ENCODE measurements at regions not wholly inside any gene's neighbourhood (a gene's known extent, or its start where the extent isn't known, plus 50 kb on each side); places are given as distances from the start of the nearest gene placed in this dataset.
"Not testable (repeated sequence)": the region's sequence is repeated elsewhere in the genome, so short reads cannot be mapped to it uniquely, and the experiment has no call there.

- peak; percentile 35 for DNase-seq
These were observed 86.0 kb downstream of the FOXD2 start for GRCh38 chr1:47523835-47524215.

- no peak for DNase-seq
These were observed 86.4 kb downstream of the FOXD2 start for GRCh38 chr1:47524272-47524671.

GRCh38 chr1:47527653-47528272 lies 89.9 kb downstream of the FOXD2 start:
- DNase-seq = no peak

GRCh38 chr1:47529520-47530098 lies 91.8 kb downstream of the FOXD2 start:
- no peak for DNase-seq

GRCh38 chr1:47532921-47533792 lies 95.3 kb downstream of the FOXD2 start:
- DNase-seq = no peak

- DNase-seq = no peak
These were observed 96.0 kb downstream of the FOXD2 start for GRCh38 chr1:47533793-47534328.

GRCh38 chr1:47534436-47534835 lies 96.6 kb downstream of the FOXD2 start:
- DNase-seq = no peak

GRCh38 chr1:47536646-47537118 lies 98.8 kb downstream of the FOXD2 start:
- no peak for DNase-seq

- no peak for DNase-seq
These were observed 99.4 kb downstream of the FOXD2 start for GRCh38 chr1:47537268-47537667.

- no peak for DNase-seq
These were observed 100.1 kb downstream of the FOXD2 start for GRCh38 chr1:47537966-47538365.

GRCh38 chr1:47538530-47538929 lies 100.7 kb downstream of the FOXD2 start:
- not testable (repeated sequence) for DNase-seq

- DNase-seq = not testable (repeated sequence)
These were observed 103.9 kb downstream of the FOXD2 start for GRCh38 chr1:47541705-47542104.

- DNase-seq = not testable (repeated sequence)
These were observed 105.2 kb downstream of the FOXD2 start for GRCh38 chr1:47543089-47543488.

- DNase-seq = no peak
These were observed 108.2 kb downstream of the FOXD2 start for GRCh38 chr1:47545912-47546483.

GRCh38 chr1:47547753-47548573 lies 110.1 kb downstream of the FOXD2 start:
- DNase-seq = no peak

- no peak for DNase-seq
These were observed 110.8 kb downstream of the FOXD2 start for GRCh38 chr1:47548637-47549036.

- no peak for DNase-seq
These were observed 111.7 kb downstream of the FOXD2 start for GRCh38 chr1:47549532-47549931.

GRCh38 chr1:47550929-47551328 lies 113.1 kb downstream of the FOXD2 start:
- no peak for DNase-seq

- DNase-seq = no peak
These were observed 114.2 kb downstream of the FOXD2 start for GRCh38 chr1:47551971-47552528.

GRCh38 chr1:47554082-47554481 lies 116.2 kb downstream of the FOXD2 start:
- DNase-seq = no peak

- no peak for DNase-seq
These were observed 117.1 kb downstream of the FOXD2 start for GRCh38 chr1:47554901-47555300.

- no peak for DNase-seq
These were observed 117.5 kb downstream of the FOXD2 start for GRCh38 chr1:47555306-47555705.
